Activated CD4-positive, alpha-beta memory T cell treated with anti-CD3 and anti-CD28 coated beads for 36 hours (primary cell): ENCODE measurements at regions not wholly inside any gene's neighbourhood (a gene's known extent, or its start where the extent isn't known, plus 50 kb on each side); places are given as distances from the start of the nearest gene placed in this dataset.

Experiments
- CTCF ChIA-PET: fragments of 350-600 bp; sonication (Branson Sonifier 250); formaldehyde crosslinking; loops from one replicate; lab custom pipeline; 2021; ENCODE audit warnings: antibody characterized with exemption, inconsistent platforms; lab: Charles Lee
- POLR2A ChIA-PET: fragments of 350-600 bp; sonication (Branson Sonifier 250); formaldehyde crosslinking; loops from one replicate; lab custom pipeline; 2021; ENCODE audit warnings: antibody characterized with exemption; lab: Charles Lee
- DNase-seq: peaks from one replicate; pipeline ENCODE4 v3.0.0-alpha.2; 2020
- H3K27ac Mint-ChIP-seq: one replicate; pipeline ENCODE4 v1.8.0; 2021; ENCODE audit warnings: mixed read lengths
- H3K27me3 Mint-ChIP-seq: one replicate; pipeline ENCODE4 v1.8.0; 2021; ENCODE audit warnings: mixed read lengths
- H3K36me3 Mint-ChIP-seq: one replicate; pipeline ENCODE4 v1.8.0; 2021; ENCODE audit warnings: mixed read lengths
- H3K4me1 Mint-ChIP-seq: one replicate; pipeline ENCODE4 v1.8.0; 2021; ENCODE audit warnings: low read depth, mixed read lengths
- H3K4me3 Mint-ChIP-seq: one replicate; pipeline ENCODE4 v1.8.0; 2021; ENCODE audit warnings: mild to moderate bottlenecking, mixed read lengths
- H3K9me3 Mint-ChIP-seq: one replicate; pipeline ENCODE4 v1.8.0; 2021; ENCODE audit warnings: mixed read lengths
- intact Hi-C: fragments of 100-400 bp; cut with micrococcal nuclease; formaldehyde crosslinking; loops from one replicate; pipeline ENCODE4 v1.15.1; 2023

- Mint-ChIP-seq H3K4me3 (no peak overlapping the region), H3K36me3 (no peaks in the 10 kb centered on the region), H3K9me3 (no peaks in the 10 kb centered on the region), H3K27me3 (peaks cover 22% of the 10 kb centered on the region), H3K27ac (no peak overlapping the region), H3K4me1 (peaks cover 3% of the 10 kb centered on the region)
- POLR2A ChIA-PET, result no interaction called here
- DNase-seq, result no peak
- intact Hi-C loops, result loop anchor here (5.0 to 10.0 kb wide), 2 partner anchors 299 to 588 kb away; no protein-coding TSS in a partner anchor
- CTCF ChIA-PET, result interaction anchor here (0.7 to 1.8 kb wide), 3 partner anchors 21 to 48 kb away, joined by 3 to 6 read pairs (median 3); no protein-coding TSS in a partner anchor
These were observed 149.9 kb downstream of the RPS12 start for GRCh38 chr6:132964101-132964867.

GRCh38 chr6:132964868-132965382 lies 150.6 kb downstream of the RPS12 start:
- Mint-ChIP-seq H3K27me3 (peaks cover 22% of the 10 kb centered on the region), H3K36me3 (no peaks in the 10 kb centered on the region), H3K4me1 (peaks cover 3% of the 10 kb centered on the region), H3K27ac (no peak overlapping the region), H3K9me3 (no peaks in the 10 kb centered on the region), H3K4me3 (no peak overlapping the region)
- intact Hi-C loops, result loop anchor here (5.0 to 10.0 kb wide), 2 partner anchors 300 to 587 kb away; no protein-coding TSS in a partner anchor
- no peak for DNase-seq
- POLR2A ChIA-PET, result no interaction called here
- CTCF ChIA-PET, result interaction anchor here (0.7 kb wide), 1 partner anchor 48 kb away, joined by 3 read pairs; no protein-coding TSS in a partner anchor

- no peak overlapping the region for H3K27ac Mint-ChIP-seq
- intact Hi-C loops, result loop anchor here (10.0 kb wide), 1 partner anchor 303 kb away; no protein-coding TSS in a partner anchor
- CTCF ChIA-PET, result no interaction called here
These were observed 153.5 kb downstream of the RPS12 start for GRCh38 chr6:132967871-132968270.

GRCh38 chr6:132968419-132968950 lies 154.1 kb downstream of the RPS12 start:
- Mint-ChIP-seq H3K4me1 (no peaks in the 10 kb centered on the region), H3K27ac (no peak overlapping the region), H3K4me3 (no peak overlapping the region), H3K36me3 (no peaks in the 10 kb centered on the region), H3K27me3 (peaks cover 9% of the 10 kb centered on the region), H3K9me3 (no peaks in the 10 kb centered on the region)
- intact Hi-C loops, result loop anchor here (10.0 kb wide), 1 partner anchor 304 kb away; no protein-coding TSS in a partner anchor
- ChIA-PET POLR2A (no interaction called here), CTCF (no interaction called here)
- DNase-seq, result no peak

More at GRCh38 chr6:132967871-132968270, 153.5 kb downstream of the RPS12 start:
- H3K4me1 Mint-ChIP-seq, result no peaks in the 10 kb centered on the region
- no peaks in the 10 kb centered on the region for H3K36me3 Mint-ChIP-seq
- H3K4me3 Mint-ChIP-seq, result no peak overlapping the region
- no peak for DNase-seq
- no peaks in the 10 kb centered on the region for H3K9me3 Mint-ChIP-seq
- H3K27me3 Mint-ChIP-seq, result peaks cover 12% of the 10 kb centered on the region
- POLR2A ChIA-PET, result no interaction called here

GRCh38 chr6:132969196-132969595 lies 154.8 kb downstream of the RPS12 start:
- Mint-ChIP-seq H3K36me3 (no peaks in the 10 kb centered on the region), H3K9me3 (no peaks in the 10 kb centered on the region), H3K27ac (no peak overlapping the region), H3K27me3 (peaks cover 4% of the 10 kb centered on the region), H3K4me3 (no peak overlapping the region), H3K4me1 (no peaks in the 10 kb centered on the region)
- intact Hi-C loops, result loop anchor here (10.0 kb wide), 1 partner anchor 304 kb away; no protein-coding TSS in a partner anchor
- DNase-seq, result no peak
- CTCF ChIA-PET, result no interaction called here
- POLR2A ChIA-PET, result no interaction called here

- CTCF ChIA-PET, result interaction anchor here (1.3 kb wide), 1 partner anchor 9 kb away, joined by 4 read pairs; no protein-coding TSS in a partner anchor
- Mint-ChIP-seq H3K4me3 (no peak overlapping the region), H3K27me3 (peaks cover 2% of the 10 kb centered on the region), H3K27ac (no peak overlapping the region), H3K4me1 (no peaks in the 10 kb centered on the region), H3K36me3 (no peaks in the 10 kb centered on the region), H3K9me3 (no peaks in the 10 kb centered on the region)
- intact Hi-C loops, result no loop called here
- POLR2A ChIA-PET, result no interaction called here
- DNase-seq, result no peak
These were observed 157.3 kb downstream of the RPS12 start for GRCh38 chr6:132971676-132972075.

GRCh38 chr6:132972254-132972653 lies 157.9 kb downstream of the RPS12 start:
- H3K4me3 Mint-ChIP-seq, result no peak overlapping the region
- H3K9me3 Mint-ChIP-seq, result no peaks in the 10 kb centered on the region
- DNase-seq, result no peak
- H3K4me1 Mint-ChIP-seq, result no peaks in the 10 kb centered on the region
- no peaks in the 10 kb centered on the region for H3K36me3 Mint-ChIP-seq
- CTCF ChIA-PET, result interaction anchor here (1.3 kb wide), 1 partner anchor 10 kb away, joined by 4 read pairs; no protein-coding TSS in a partner anchor
- H3K27ac Mint-ChIP-seq, result no peak overlapping the region
- intact Hi-C loops, result no loop called here
- POLR2A ChIA-PET, result no interaction called here
- H3K27me3 Mint-ChIP-seq, result peaks cover 2% of the 10 kb centered on the region

GRCh38 chr6:132972971-132973370 lies 158.6 kb downstream of the RPS12 start:
- Mint-ChIP-seq H3K4me1 (no peaks in the 10 kb centered on the region), H3K4me3 (no peak overlapping the region), H3K36me3 (no peaks in the 10 kb centered on the region), H3K27me3 (peaks cover 3% of the 10 kb centered on the region), H3K9me3 (no peaks in the 10 kb centered on the region), H3K27ac (no peak overlapping the region)
- POLR2A ChIA-PET, result no interaction called here
- DNase-seq, result no peak
- CTCF ChIA-PET, result no interaction called here
- intact Hi-C loops, result no loop called here

GRCh38 chr6:132973514-132973993 lies 159.2 kb downstream of the RPS12 start:
- H3K4me3 Mint-ChIP-seq, result no peak overlapping the region
- peaks cover 6% of the 10 kb centered on the region for H3K27me3 Mint-ChIP-seq
- H3K36me3 Mint-ChIP-seq, result no peaks in the 10 kb centered on the region
- intact Hi-C loops, result no loop called here
- ChIA-PET CTCF (no interaction called here), POLR2A (no interaction called here)
- no peak overlapping the region for H3K27ac Mint-ChIP-seq
- H3K4me1 Mint-ChIP-seq, result no peaks in the 10 kb centered on the region
- no peak for DNase-seq
- H3K9me3 Mint-ChIP-seq, result no peaks in the 10 kb centered on the region

GRCh38 chr6:132974122-132974521 lies 159.8 kb downstream of the RPS12 start:
- Mint-ChIP-seq H3K4me3 (no peak overlapping the region), H3K4me1 (no peaks in the 10 kb centered on the region), H3K9me3 (no peaks in the 10 kb centered on the region), H3K27me3 (peaks cover 6% of the 10 kb centered on the region), H3K36me3 (no peaks in the 10 kb centered on the region), H3K27ac (no peak overlapping the region)
- DNase-seq, result no peak
- intact Hi-C loops, result no loop called here
- CTCF ChIA-PET, result no interaction called here
- POLR2A ChIA-PET, result no interaction called here

GRCh38 chr6:132977413-132977812 lies 163.0 kb downstream of the RPS12 start:
- DNase-seq, result no peak
- H3K9me3 Mint-ChIP-seq, result no peaks in the 10 kb centered on the region
- H3K27me3 Mint-ChIP-seq, result peaks cover 6% of the 10 kb centered on the region
- H3K27ac Mint-ChIP-seq, result no peak overlapping the region
- no peaks in the 10 kb centered on the region for H3K36me3 Mint-ChIP-seq
- CTCF ChIA-PET, result interaction anchor here (0.5 kb wide), 1 partner anchor 308 kb away, joined by 3 read pairs; no protein-coding TSS in a partner anchor
- intact Hi-C loops, result no loop called here
- no peaks in the 10 kb centered on the region for H3K4me1 Mint-ChIP-seq
- no peak overlapping the region for H3K4me3 Mint-ChIP-seq
- POLR2A ChIA-PET, result no interaction called here

GRCh38 chr6:132978685-132979084 lies 164.3 kb downstream of the RPS12 start:
- POLR2A ChIA-PET, result no interaction called here
- H3K27me3 Mint-ChIP-seq, result peaks cover 6% of the 10 kb centered on the region
- no peak for DNase-seq
- CTCF ChIA-PET, result interaction anchor here (1.6 kb wide), 1 partner anchor 16 kb away, joined by 4 read pairs; no protein-coding TSS in a partner anchor
- intact Hi-C loops, result no loop called here
- peaks cover 3% of the 10 kb centered on the region for H3K9me3 Mint-ChIP-seq
- no peaks in the 10 kb centered on the region for H3K4me1 Mint-ChIP-seq
- H3K27ac Mint-ChIP-seq, result no peak overlapping the region
- H3K36me3 Mint-ChIP-seq, result no peaks in the 10 kb centered on the region
- no peak overlapping the region for H3K4me3 Mint-ChIP-seq
